Esophagus muscularis mucosa (tissue), 3 donors: ENCODE measurements at regions not wholly inside any gene's neighbourhood (a gene's known extent, or its start where the extent isn't known, plus 50 kb on each side); places are given as distances from the start of the nearest gene placed in this dataset.

ENCODE experiments used
- CTCF ChIP-seq, 3 experiments: fragments of 200-600 bp in 2 of 3; fragments of 450-650 bp in 1 of 3; sonication (generic) in 2 of 3; IDR thresholded peaks; one replicate each; pipeline ENCODE4 v1.5.1; 2017 to 2019; ENCODE audit warnings: antibody characterized with exemption in 3 of 3, mild to moderate bottlenecking in 2 of 3, moderate library complexity in 1 of 3
- EP300 ChIP-seq: sonication (generic); formaldehyde crosslinking; IDR thresholded peaks from one replicate; pipeline ENCODE4 v1.6.1; 2017; ENCODE audit warnings: antibody characterized with exemption

GRCh38 chr17:79279320-79279719, 204.7 kb downstream of the ENGASE start:
- no peak for TF ChIP-seq CTCF (IDR thresholded peaks at IDR 0.05)
- no peak for TF ChIP-seq EP300
